PC-9 (cell line): ENCODE measurements at regions not wholly inside any gene's neighbourhood (a gene's known extent, or its start where the extent isn't known, plus 50 kb on each side); places are given as distances from the start of the nearest gene placed in this dataset.

Experiments
- BruUV-seq: library from RNA; stranded (reverse); fragments of 400-500 nt; replicated peaks from 2 replicates; lab custom pipeline; 2021; lab: Mats Ljungman, UMichigan
- CTCF ChIA-PET: fragments of 300-600 bp; sonication (Branson Sonifier 250); formaldehyde crosslinking; loops from one replicate; lab custom pipeline; 2022; ENCODE audit warnings: antibody characterized with exemption; lab: Charles Lee
- POLR2A ChIA-PET: fragments of 300-600 bp; sonication (Branson Sonifier 250); formaldehyde crosslinking; loops from one replicate; lab custom pipeline; 2022; ENCODE audit warnings: antibody characterized with exemption; ENCODE audit not compliant: unreplicated experiment; lab: Charles Lee
- DNase-seq, 2 experiments: peaks; one replicate each; pipeline versions ENCODE4 v3.0.0 to v3.0.0-alpha.2; 2015 to 2022; ENCODE audit warnings: mixed read lengths in 1 of 2
- H2AFZ ChIP-seq: fragments of 200-600 bp; sonication (generic); 2 replicates; pipeline ENCODE4 v1.8.1; 2017; ENCODE audit warnings: antibody characterized with exemption
- H3F3A ChIP-seq: fragments of 200-600 bp; sonication (generic); 2 replicates; pipeline ENCODE4 v1.8.1; 2017; ENCODE audit warnings: antibody characterized with exemption, mild to moderate bottlenecking, low read depth; ENCODE audit not compliant: insufficient read depth
- H3K27ac ChIP-seq: fragments of 200-600 bp; sonication (generic); 2 replicates; pipeline ENCODE4 v1.6.1; 2016; ENCODE audit warnings: mixed run types
- H3K27me3 ChIP-seq: fragments of 200-600 bp; sonication (generic); 2 replicates; pipeline ENCODE4 v1.6.1; 2016; ENCODE audit warnings: low read depth, mixed run types; ENCODE audit not compliant: insufficient read depth
- H3K36me3 ChIP-seq: fragments of 200-600 bp; sonication (generic); 2 replicates; pipeline ENCODE4 v1.6.1; 2016; ENCODE audit warnings: low read depth, mixed run types
- H3K4me1 ChIP-seq: fragments of 200-600 bp; sonication (generic); replicated peaks from 2 replicates; pipeline ENCODE4 v1.6.1; 2016; ENCODE audit warnings: mixed run types; ENCODE audit not compliant: insufficient read depth
- H3K4me2 ChIP-seq: fragments of 200-600 bp; sonication (generic); 2 replicates; pipeline ENCODE4 v1.6.1; 2017; ENCODE audit warnings: mixed run types
- H3K4me3 ChIP-seq: fragments of 200-600 bp; sonication (generic); 2 replicates; pipeline ENCODE4 v1.6.1; 2016; ENCODE audit warnings: mixed run types
- H3K79me2 ChIP-seq: fragments of 200-600 bp; sonication (generic); 2 replicates; pipeline ENCODE4 v1.6.1; 2017; ENCODE audit warnings: low read depth, mixed run types
- H3K9me2 ChIP-seq: fragments of 200-600 bp; sonication (generic); 2 replicates; pipeline ENCODE4 v1.8.1; 2017; ENCODE audit warnings: mild to moderate bottlenecking; ENCODE audit not compliant: insufficient read depth
- H3K9me3 ChIP-seq: fragments of 200-600 bp; sonication (generic); 2 replicates; pipeline ENCODE4 v1.8.1; 2016; ENCODE audit warnings: low read depth; ENCODE audit not compliant: insufficient read depth
- H4K20me1 ChIP-seq: fragments of 200-600 bp; sonication (generic); 2 replicates; pipeline ENCODE4 v1.8.1; 2017; ENCODE audit not compliant: insufficient read depth
- CTCF ChIP-seq: fragments of 200-600 bp; sonication (generic); conservative IDR thresholded peaks from 2 replicates; pipeline ENCODE4 v1.6.1; 2017; ENCODE audit warnings: mixed run types, antibody characterized with exemption, mild to moderate bottlenecking, moderate library complexity
- EZH2 ChIP-seq: fragments of 200-600 bp; sonication (generic); IDR thresholded peaks from 2 replicates; pipeline ENCODE4 v1.8.0; 2017; ENCODE audit warnings: antibody characterized with exemption, low read depth
- intact Hi-C: fragments of 100-400 bp; cut with micrococcal nuclease; formaldehyde crosslinking; loops from one replicate; pipeline ENCODE4 v1.10.0; 2022; ENCODE audit not compliant: unreplicated experiment

GRCh38 chr13:68608147-68608546, 1378.0 kb upstream of the PCDH9 start:
- intact Hi-C loops: no loop called here
- H2AFZ ChIP-seq: no peak overlapping the region
- ChIA-PET POLR2A (no interaction called here), CTCF (no interaction called here)
- DNase-seq: no peak
- no peaks in the 10 kb centered on the region for H4K20me1 ChIP-seq
- no peaks in the 10 kb centered on the region for H3K36me3 ChIP-seq
- H3K79me2 ChIP-seq: no peaks in the 10 kb centered on the region
- TF ChIP-seq CTCF: no peak
- no peak for TF ChIP-seq EZH2
- H3K27me3 ChIP-seq: no peaks in the 10 kb centered on the region
- BruUV-seq: no TSS peak
- H3K9me3 ChIP-seq: no peaks in the 10 kb centered on the region
- H3K4me2 ChIP-seq: no peak overlapping the region
- H3K27ac ChIP-seq: no peak overlapping the region
- no peaks in the 10 kb centered on the region for H3K9me2 ChIP-seq
- H3K4me1 ChIP-seq: no peaks in the 10 kb centered on the region
- no peaks in the 10 kb centered on the region for H3F3A ChIP-seq
- H3K4me3 ChIP-seq: no peak overlapping the region

- Histone ChIP-seq H3K79me2 (no peaks in the 10 kb centered on the region), H3K4me1 (no peaks in the 10 kb centered on the region), H3K4me2 (no peak overlapping the region), H3K9me3 (no peaks in the 10 kb centered on the region), H3F3A (no peaks in the 10 kb centered on the region), H3K36me3 (no peaks in the 10 kb centered on the region), H3K4me3 (no peak overlapping the region), H3K27me3 (no peaks in the 10 kb centered on the region), H3K27ac (no peak overlapping the region), H3K9me2 (no peaks in the 10 kb centered on the region), H2AFZ (no peak overlapping the region), H4K20me1 (no peaks in the 10 kb centered on the region)
- TF ChIP-seq CTCF (no peak), EZH2 (no peak)
- intact Hi-C loops: no loop called here
- ChIA-PET CTCF (no interaction called here), POLR2A (no interaction called here)
- no TSS peak for BruUV-seq
- DNase-seq: no peak
These were observed 1367.5 kb upstream of the PCDH9 start for GRCh38 chr13:68597641-68598040.

GRCh38 chr13:68588623-68589022, 1358.5 kb upstream of the PCDH9 start:
- ChIA-PET POLR2A (no interaction called here), CTCF (no interaction called here)
- no peaks in the 10 kb centered on the region for H3K9me2 ChIP-seq
- DNase-seq: no peak
- H3K36me3 ChIP-seq: no peaks in the 10 kb centered on the region
- H3K4me3 ChIP-seq: no peak overlapping the region
- no peaks in the 10 kb centered on the region for H3K79me2 ChIP-seq
- H3K4me1 ChIP-seq: no peaks in the 10 kb centered on the region
- no peak for TF ChIP-seq CTCF
- no peak for TF ChIP-seq EZH2
- intact Hi-C loops: no loop called here
- H3K27ac ChIP-seq: no peak overlapping the region
- no peaks in the 10 kb centered on the region for H3K27me3 ChIP-seq
- no peaks in the 10 kb centered on the region for H4K20me1 ChIP-seq
- no peaks in the 10 kb centered on the region for H3K9me3 ChIP-seq
- no peak overlapping the region for H2AFZ ChIP-seq
- no TSS peak for BruUV-seq
- H3K4me2 ChIP-seq: no peak overlapping the region
- H3F3A ChIP-seq: no peaks in the 10 kb centered on the region
